Vagina (tissue), 2 donors: ENCODE measurements at regions not wholly inside any gene's neighbourhood (a gene's known extent, or its start where the extent isn't known, plus 50 kb on each side); places are given as distances from the start of the nearest gene placed in this dataset.

Experiments
- CTCF ChIP-seq, 3 experiments: fragments of 450-650 bp in 2 of 3; fragments of 200-600 bp in 1 of 3; sonication (generic) in 1 of 3; IDR thresholded peaks; one replicate each; pipeline ENCODE4 v1.5.1; 2017 to 2019; ENCODE audit warnings: antibody characterized with exemption in 3 of 3, mild to moderate bottlenecking in 2 of 3, moderate library complexity in 2 of 3
- POLR2A ChIP-seq, 2 donors: fragments of 450-650 bp; IDR thresholded peaks; one replicate each; pipeline ENCODE4 v1.6.1; 2017; ENCODE audit warnings: antibody characterized with exemption in 2 of 2, mild to moderate bottlenecking in 2 of 2, moderate library complexity in 2 of 2
- POLR2AphosphoS5 ChIP-seq, 2 donors: sonication (generic); formaldehyde crosslinking; IDR thresholded peaks; one replicate each; pipeline ENCODE4 v1.9.0; 2017; ENCODE audit warnings: antibody characterized with exemption in 2 of 2, mild to moderate bottlenecking in 2 of 2, low read depth in 1 of 2; ENCODE audit not compliant: insufficient read depth in 1 of 2

DNA sequence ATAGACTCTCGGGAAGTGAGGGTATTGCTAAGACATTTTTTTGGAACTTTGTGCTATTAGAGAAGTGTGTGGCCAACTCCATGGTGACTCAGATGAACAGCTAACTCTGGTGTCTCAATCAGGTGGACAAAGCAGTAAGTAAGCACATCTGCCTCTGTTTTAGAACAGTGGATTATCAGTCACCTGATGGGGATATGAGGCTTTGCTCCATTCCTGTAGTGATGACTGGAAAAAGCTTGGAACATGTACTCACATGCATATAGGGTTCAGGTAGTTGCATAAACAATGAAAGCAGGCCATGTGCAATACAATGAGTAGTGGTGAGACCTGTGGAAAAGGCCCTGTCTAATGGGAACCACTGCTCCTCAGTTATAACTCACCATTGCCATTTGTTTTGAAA, 168.2 kb upstream of the FBN2 start:
- TF ChIP-seq CTCF (IDR thresholded peaks at IDR 0.05): no peak
- TF ChIP-seq POLR2AphosphoS5 (IDR thresholded peaks at IDR 0.05; ENCODE audit: insufficient read depth in 1 of 2, low read depth in 1 of 2): no peak
- TF ChIP-seq POLR2A (IDR thresholded peaks at IDR 0.05): no peak
